Activated CD8-positive, alpha-beta memory T cell treated with anti-CD3 and anti-CD28 coated beads, Interleukin-2, amount 10 ng/mL, durations not matched to agents 7 days and 5 days (primary cell): ENCODE measurements at regions not wholly inside any gene's neighbourhood (a gene's known extent, or its start where the extent isn't known, plus 50 kb on each side); places are given as distances from the start of the nearest gene placed in this dataset.

Experiments
- ATAC-seq: fragments of 150-1000 bp; cut with Tn5 transposase; one replicate; pipeline ENCODE4 v1.10.0; 2021; ENCODE audit warnings: moderate library complexity
- CTCF ChIA-PET: fragments of 350-600 bp; sonication (Branson Sonifier 250); formaldehyde crosslinking; loops from one replicate; lab custom pipeline; 2021; ENCODE audit warnings: antibody characterized with exemption; lab: Charles Lee
- DNase-seq: peaks from one replicate; pipeline ENCODE4 v3.0.0-alpha.2; 2020
- H3K27ac Mint-ChIP-seq: one replicate; pipeline ENCODE4 v1.8.0; 2021; ENCODE audit warnings: mild to moderate bottlenecking, mixed read lengths
- H3K27me3 Mint-ChIP-seq: one replicate; pipeline ENCODE4 v1.8.0; 2021; ENCODE audit warnings: mixed read lengths
- H3K36me3 Mint-ChIP-seq: one replicate; pipeline ENCODE4 v1.8.0; 2021; ENCODE audit warnings: mild to moderate bottlenecking, mixed read lengths
- H3K4me1 Mint-ChIP-seq: one replicate; pipeline ENCODE4 v1.8.0; 2021; ENCODE audit warnings: mixed read lengths
- H3K4me3 Mint-ChIP-seq: one replicate; pipeline ENCODE4 v1.8.0; 2021; ENCODE audit warnings: mild to moderate bottlenecking, moderate library complexity, mixed read lengths
- H3K9me3 Mint-ChIP-seq: one replicate; pipeline ENCODE4 v1.8.0; 2022; ENCODE audit warnings: low read depth, mixed read lengths

DNA sequence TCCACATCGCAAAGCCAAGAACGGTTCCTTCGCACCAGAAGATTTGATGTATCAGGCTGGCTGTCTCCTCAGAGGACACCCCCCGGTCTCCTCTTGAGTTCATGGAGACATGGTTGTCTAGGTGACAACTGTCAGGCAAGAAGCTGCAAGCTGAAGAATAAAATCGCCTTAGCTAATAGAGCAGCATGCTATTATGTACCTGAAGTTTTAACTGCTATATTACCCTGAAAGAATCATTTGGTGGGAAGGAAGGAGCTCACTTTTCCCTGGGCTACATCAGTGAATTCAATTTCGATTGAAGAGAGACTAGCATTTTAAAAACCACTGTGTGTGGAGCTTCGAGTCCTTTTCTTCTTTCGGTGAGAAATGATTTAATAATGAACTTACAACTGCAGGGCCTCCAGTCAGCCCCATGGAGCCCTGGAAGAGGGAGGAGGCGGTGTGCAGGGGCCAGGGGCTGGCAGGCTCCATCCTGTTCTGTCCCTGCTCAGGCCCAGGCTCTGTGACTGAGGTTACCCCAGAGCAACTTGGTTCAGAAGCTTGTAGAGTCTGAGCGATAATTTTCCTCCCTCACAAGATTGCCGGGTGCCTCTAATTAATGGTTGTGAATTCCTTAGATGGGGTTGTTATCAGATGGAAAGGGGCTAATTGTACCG is 191.3 kb downstream of the MID1IP1 start:
- CTCF ChIA-PET = no interaction called here
- no peaks in the 10 kb centered on the region for H3K36me3 Mint-ChIP-seq
- no peaks in the 10 kb centered on the region for H3K9me3 Mint-ChIP-seq
- no peaks in the 10 kb centered on the region for H3K27me3 Mint-ChIP-seq
- ATAC-seq (no peak), DNase-seq (no peak)
- H3K27ac Mint-ChIP-seq = no peak overlapping the region
- H3K4me3 Mint-ChIP-seq = no peak overlapping the region
- no peaks in the 10 kb centered on the region for H3K4me1 Mint-ChIP-seq

DNA sequence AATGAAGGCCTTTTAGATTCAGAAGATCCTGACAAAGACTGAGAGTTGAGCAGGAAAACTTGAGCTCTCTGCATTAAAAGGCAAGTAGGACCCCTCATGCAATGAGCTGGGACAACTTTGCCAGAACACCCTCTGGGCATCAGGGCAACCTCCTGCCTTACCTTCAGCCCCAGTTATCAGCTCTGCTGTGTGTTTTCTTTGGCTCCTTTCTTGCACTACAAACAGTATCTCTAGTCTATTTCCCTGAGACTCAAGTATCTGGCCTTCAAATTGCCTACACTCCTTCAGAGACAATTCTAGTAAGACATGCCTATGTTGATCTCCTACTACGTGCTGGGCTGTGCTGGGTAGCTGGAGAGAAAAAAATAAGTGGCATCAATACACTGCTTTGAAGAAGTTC is 192.2 kb downstream of the MID1IP1 start:
- H3K9me3 Mint-ChIP-seq = no peaks in the 10 kb centered on the region
- ATAC-seq (no peak), DNase-seq (no peak)
- H3K27ac Mint-ChIP-seq = no peak overlapping the region
- H3K36me3 Mint-ChIP-seq = no peaks in the 10 kb centered on the region
- CTCF ChIA-PET = no interaction called here
- H3K4me1 Mint-ChIP-seq = no peaks in the 10 kb centered on the region
- no peak overlapping the region for H3K4me3 Mint-ChIP-seq
- H3K27me3 Mint-ChIP-seq = no peaks in the 10 kb centered on the region

- no peaks in the 10 kb centered on the region for H3K36me3 Mint-ChIP-seq
- H3K27ac Mint-ChIP-seq = no peak overlapping the region
- ATAC-seq (no peak), DNase-seq (no peak)
- H3K27me3 Mint-ChIP-seq = no peaks in the 10 kb centered on the region
- CTCF ChIA-PET = no interaction called here
- H3K9me3 Mint-ChIP-seq = no peaks in the 10 kb centered on the region
- H3K4me3 Mint-ChIP-seq = no peak overlapping the region
- no peaks in the 10 kb centered on the region for H3K4me1 Mint-ChIP-seq
Measured at GRCh38 chrX:38999099-38999498, 197.8 kb downstream of the MID1IP1 start.

- CTCF ChIA-PET = no interaction called here
Measured at GRCh38 chrX:38999967-39000745, 198.9 kb downstream of the MID1IP1 start.

GRCh38 chrX:39000802-39001201 is 199.5 kb downstream of the MID1IP1 start:
- no peaks in the 10 kb centered on the region for H3K4me1 Mint-ChIP-seq
- no peak overlapping the region for H3K4me3 Mint-ChIP-seq
- no peaks in the 10 kb centered on the region for H3K36me3 Mint-ChIP-seq
- H3K27ac Mint-ChIP-seq = no peak overlapping the region
- ATAC-seq = no peak
- H3K27me3 Mint-ChIP-seq = no peaks in the 10 kb centered on the region
- DNase-seq = no peak
- H3K9me3 Mint-ChIP-seq = no peaks in the 10 kb centered on the region
- CTCF ChIA-PET = no interaction called here

More at GRCh38 chrX:38999967-39000745, 198.9 kb downstream of the MID1IP1 start:
- H3K27me3 Mint-ChIP-seq = no peaks in the 10 kb centered on the region
- H3K36me3 Mint-ChIP-seq = no peaks in the 10 kb centered on the region
- H3K27ac Mint-ChIP-seq = no peak overlapping the region
- no peak for ATAC-seq
- H3K4me1 Mint-ChIP-seq = no peaks in the 10 kb centered on the region
- no peaks in the 10 kb centered on the region for H3K9me3 Mint-ChIP-seq
- no peak overlapping the region for H3K4me3 Mint-ChIP-seq
- DNase-seq = no peak

- no peak for ATAC-seq
- H3K27ac Mint-ChIP-seq = no peak overlapping the region
- no peaks in the 10 kb centered on the region for H3K9me3 Mint-ChIP-seq
- no peaks in the 10 kb centered on the region for H3K27me3 Mint-ChIP-seq
- H3K4me3 Mint-ChIP-seq = no peak overlapping the region
- no peak for DNase-seq
- no peaks in the 10 kb centered on the region for H3K36me3 Mint-ChIP-seq
- H3K4me1 Mint-ChIP-seq = no peaks in the 10 kb centered on the region
- CTCF ChIA-PET = no interaction called here
Measured at GRCh38 chrX:39002466-39002865, 201.2 kb downstream of the MID1IP1 start.

DNA sequence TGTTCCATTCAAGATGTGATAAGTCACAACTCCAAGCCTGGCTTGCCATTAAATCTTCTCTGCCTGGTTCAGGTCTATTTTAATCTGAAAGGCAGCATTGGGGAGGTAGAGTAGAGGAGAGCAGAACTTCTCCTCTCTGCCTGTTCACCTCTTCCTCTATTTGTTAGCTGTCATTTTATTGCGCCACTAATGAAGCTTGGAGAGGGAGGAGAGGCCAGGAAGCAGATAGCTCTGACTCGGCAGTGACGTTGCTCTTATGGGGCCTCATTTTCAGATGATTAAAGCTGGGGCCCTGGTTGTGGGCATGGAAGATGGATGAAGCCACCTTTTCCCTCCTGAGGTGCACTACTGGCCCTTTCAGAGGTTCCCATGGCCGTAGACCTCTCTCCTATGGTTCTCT is 207.3 kb downstream of the MID1IP1 start:
- H3K4me1 Mint-ChIP-seq = no peaks in the 10 kb centered on the region
- DNase-seq = no peak
- H3K9me3 Mint-ChIP-seq = no peaks in the 10 kb centered on the region
- no peak for ATAC-seq
- no peaks in the 10 kb centered on the region for H3K36me3 Mint-ChIP-seq
- H3K27ac Mint-ChIP-seq = no peak overlapping the region
- no peak overlapping the region for H3K4me3 Mint-ChIP-seq
- CTCF ChIA-PET = no interaction called here
- H3K27me3 Mint-ChIP-seq = no peaks in the 10 kb centered on the region

DNA sequence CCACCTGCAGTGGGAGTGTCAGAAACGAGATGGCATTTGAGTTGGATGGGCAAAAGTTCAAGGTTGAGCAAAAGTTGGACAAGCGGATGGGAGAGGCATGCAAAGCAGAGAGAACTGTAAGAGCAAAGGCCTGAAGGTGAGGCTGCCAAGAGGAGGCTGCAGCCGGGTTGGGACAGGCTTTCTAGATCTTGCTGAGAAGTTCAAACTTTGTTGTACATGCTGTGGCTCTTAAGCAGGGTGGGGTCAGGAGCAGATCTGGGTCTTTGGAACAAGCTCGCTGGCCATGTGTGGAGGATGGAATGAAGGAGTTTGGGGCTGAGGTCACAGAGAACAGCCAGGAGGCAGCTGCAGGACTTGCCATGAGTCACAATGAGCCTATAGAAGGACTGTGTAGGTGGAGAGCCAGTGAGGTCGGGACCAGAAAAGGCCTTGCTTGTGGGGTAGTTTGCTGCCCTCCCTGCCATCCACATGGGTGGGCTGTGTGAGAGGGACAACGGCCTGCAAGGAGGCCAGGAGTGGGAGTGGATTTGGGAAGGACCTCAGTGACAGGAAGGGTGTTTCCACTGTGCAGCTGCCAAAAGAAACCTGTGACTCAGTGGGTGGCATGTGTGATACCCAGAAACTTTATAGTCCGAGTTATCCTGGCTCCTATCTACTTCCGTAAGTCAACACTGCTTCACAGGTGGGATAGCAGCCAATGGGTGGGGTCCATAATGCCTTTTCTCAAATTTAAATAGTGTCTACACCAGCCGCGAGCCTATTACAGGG is 210.4 kb downstream of the MID1IP1 start:
- DNase-seq (no peak), ATAC-seq (no peak)
- CTCF ChIA-PET = no interaction called here
- H3K36me3 Mint-ChIP-seq = no peaks in the 10 kb centered on the region
- H3K4me1 Mint-ChIP-seq = no peaks in the 10 kb centered on the region
- no peak overlapping the region for H3K4me3 Mint-ChIP-seq
- no peak overlapping the region for H3K27ac Mint-ChIP-seq
- H3K9me3 Mint-ChIP-seq = no peaks in the 10 kb centered on the region
- no peaks in the 10 kb centered on the region for H3K27me3 Mint-ChIP-seq

GRCh38 chrX:39012621-39013111 is 211.4 kb downstream of the MID1IP1 start:
- no peaks in the 10 kb centered on the region for H3K27me3 Mint-ChIP-seq
- DNase-seq = no peak
- no peaks in the 10 kb centered on the region for H3K4me1 Mint-ChIP-seq
- no peak overlapping the region for H3K4me3 Mint-ChIP-seq
- no peak overlapping the region for H3K27ac Mint-ChIP-seq
- no peaks in the 10 kb centered on the region for H3K36me3 Mint-ChIP-seq
- CTCF ChIA-PET = no interaction called here
- H3K9me3 Mint-ChIP-seq = no peaks in the 10 kb centered on the region
- ATAC-seq = no peak

DNA sequence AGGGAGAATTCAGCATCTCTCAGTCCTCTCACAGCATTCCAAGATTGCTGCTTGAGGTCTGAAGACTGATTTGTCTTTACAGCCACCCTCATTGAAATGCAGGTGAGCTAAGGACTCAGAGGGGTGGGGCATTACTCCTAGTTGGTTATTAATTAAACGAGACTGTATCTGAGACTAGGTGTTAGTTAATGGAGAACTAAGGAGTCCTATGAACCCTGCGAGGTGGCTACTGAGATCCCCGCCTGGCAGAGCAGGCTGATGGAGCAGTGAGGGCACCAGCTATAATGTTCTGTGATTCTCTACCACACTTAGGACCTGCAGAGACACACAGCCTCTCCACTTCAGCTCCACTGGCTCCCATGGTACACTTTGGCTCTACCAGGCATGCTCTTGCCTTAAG is 215.3 kb downstream of the MID1IP1 start:
- no peaks in the 10 kb centered on the region for H3K4me1 Mint-ChIP-seq
- no peak overlapping the region for H3K4me3 Mint-ChIP-seq
- DNase-seq (no peak), ATAC-seq (no peak)
- no peaks in the 10 kb centered on the region for H3K27me3 Mint-ChIP-seq
- no peaks in the 10 kb centered on the region for H3K9me3 Mint-ChIP-seq
- no peaks in the 10 kb centered on the region for H3K36me3 Mint-ChIP-seq
- no peak overlapping the region for H3K27ac Mint-ChIP-seq
- CTCF ChIA-PET = no interaction called here

- H3K4me3 Mint-ChIP-seq = no peak overlapping the region
- H3K27me3 Mint-ChIP-seq = no peaks in the 10 kb centered on the region
- no peak for DNase-seq
- no peaks in the 10 kb centered on the region for H3K36me3 Mint-ChIP-seq
- H3K27ac Mint-ChIP-seq = no peak overlapping the region
- ATAC-seq = no peak
- no peaks in the 10 kb centered on the region for H3K9me3 Mint-ChIP-seq
- no peaks in the 10 kb centered on the region for H3K4me1 Mint-ChIP-seq
- CTCF ChIA-PET = no interaction called here
Measured at GRCh38 chrX:39017077-39017476, 215.8 kb downstream of the MID1IP1 start.

DNA sequence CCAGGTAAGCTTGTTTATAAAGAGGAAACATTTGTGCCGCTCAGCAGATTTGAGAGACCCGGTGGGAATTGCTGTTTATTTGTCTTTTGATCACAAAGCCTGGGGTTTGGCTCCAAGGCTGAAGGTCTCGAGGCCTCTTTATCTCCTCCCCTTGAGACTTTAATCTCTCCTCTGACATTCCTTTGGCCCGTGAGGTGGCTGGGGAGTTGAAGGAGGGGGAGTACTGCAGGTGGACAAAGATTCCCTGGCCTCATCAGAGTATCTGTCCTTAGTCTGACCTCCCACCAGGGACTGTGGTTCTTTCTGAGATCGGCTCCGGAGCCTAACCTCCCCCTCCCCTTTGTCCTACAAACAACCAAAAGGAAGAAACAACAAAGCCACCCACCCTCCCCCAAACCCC is 216.5 kb downstream of the MID1IP1 start:
- Mint-ChIP-seq H3K27ac (no peak overlapping the region), H3K9me3 (no peaks in the 10 kb centered on the region)

DNA sequence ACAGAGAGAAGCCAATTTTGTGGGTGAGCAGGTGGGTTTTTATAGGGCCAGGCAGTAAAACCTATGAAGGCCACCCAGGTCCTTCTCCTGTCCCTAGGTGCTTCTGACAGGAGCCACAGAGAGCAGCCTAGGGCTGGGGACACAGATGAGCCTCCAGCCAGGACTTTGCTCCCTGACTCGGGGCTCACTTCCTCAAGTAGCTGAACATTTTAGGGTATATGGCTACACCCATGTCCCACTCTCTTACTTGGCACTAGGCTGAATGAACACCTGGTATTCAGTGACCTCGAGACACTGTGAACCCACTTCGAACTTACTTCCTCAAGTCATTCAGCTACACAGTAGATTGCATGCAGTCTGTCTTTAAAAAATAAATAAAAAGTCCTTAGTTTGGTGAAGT is 217.3 kb downstream of the MID1IP1 start:
- Mint-ChIP-seq H3K9me3 (no peaks in the 10 kb centered on the region), H3K27me3 (no peaks in the 10 kb centered on the region), H3K36me3 (no peaks in the 10 kb centered on the region), H3K27ac (no peak overlapping the region), H3K4me3 (no peak overlapping the region), H3K4me1 (no peaks in the 10 kb centered on the region)
- DNase-seq (no peak), ATAC-seq (no peak)
- CTCF ChIA-PET = no interaction called here

More for the DNA sequence above, 216.5 kb downstream of the MID1IP1 start:
- no peak overlapping the region for H3K4me3 Mint-ChIP-seq
- ATAC-seq (no peak), DNase-seq (no peak)
- H3K36me3 Mint-ChIP-seq = no peaks in the 10 kb centered on the region
- no peaks in the 10 kb centered on the region for H3K27me3 Mint-ChIP-seq
- CTCF ChIA-PET = no interaction called here
- no peaks in the 10 kb centered on the region for H3K4me1 Mint-ChIP-seq

- Mint-ChIP-seq H3K9me3 (no peaks in the 10 kb centered on the region), H3K36me3 (no peaks in the 10 kb centered on the region), H3K4me3 (no peak overlapping the region), H3K4me1 (no peaks in the 10 kb centered on the region), H3K27ac (no peak overlapping the region), H3K27me3 (no peaks in the 10 kb centered on the region)
- CTCF ChIA-PET = no interaction called here
- ATAC-seq (no peak), DNase-seq (no peak)
Measured at GRCh38 chrX:39019056-39019455, 217.8 kb downstream of the MID1IP1 start.
